Activated B cell treated with CpG ODN at 0.5 μM for 24 hours (primary cell): ENCODE measurements at regions not wholly inside any gene's neighbourhood (a gene's known extent, or its start where the extent isn't known, plus 50 kb on each side); places are given as distances from the start of the nearest gene placed in this dataset.

ENCODE experiments used
- ATAC-seq: fragments of 200-7000 bp; cut with Tn5 transposase; one replicate; pipeline ENCODE4 v1.10.0; 2021; ENCODE audit warnings: low read depth, mild to moderate bottlenecking, moderate library complexity
- CTCF ChIA-PET: fragments of 350-600 bp; sonication (Branson Sonifier 250); formaldehyde crosslinking; loops from one replicate; lab custom pipeline; 2021; ENCODE audit warnings: antibody characterized with exemption; lab: Charles Lee
- POLR2A ChIA-PET: fragments of 350-600 bp; sonication (Branson Sonifier 250); formaldehyde crosslinking; loops from one replicate; lab custom pipeline; 2021; ENCODE audit warnings: antibody characterized with exemption; lab: Charles Lee
- DNase-seq: peaks from one replicate; pipeline ENCODE4 v3.0.0; 2022
- H3K27ac Mint-ChIP-seq: one replicate; pipeline ENCODE4 v1.8.0; 2020; ENCODE audit warnings: mixed read lengths
- H3K27me3 Mint-ChIP-seq: one replicate; pipeline ENCODE4 v1.8.0; 2021; ENCODE audit warnings: mixed read lengths
- H3K36me3 Mint-ChIP-seq: one replicate; pipeline ENCODE4 v1.8.0; 2021; ENCODE audit warnings: low read depth, mixed read lengths
- H3K4me1 Mint-ChIP-seq: one replicate; pipeline ENCODE4 v1.8.0; 2021; ENCODE audit warnings: mixed read lengths
- H3K4me3 Mint-ChIP-seq: one replicate; pipeline ENCODE4 v1.8.0; 2020; ENCODE audit warnings: mild to moderate bottlenecking, mixed read lengths
- H3K9me3 Mint-ChIP-seq: one replicate; pipeline ENCODE4 v1.8.0; 2020; ENCODE audit warnings: mixed read lengths
- intact Hi-C: fragments of 100-400 bp; cut with micrococcal nuclease; formaldehyde crosslinking; loops from one replicate; pipeline ENCODE4 v1.15.1; 2024
- TF ChIP-seq, protein P1 (sequence below): fragments of 200-600 bp; IDR thresholded peaks from one replicate; pipeline ENCODE4 v1.8.0; 2022; ENCODE audit warnings: antibody characterized with exemption, mild to moderate bottlenecking

DNA sequence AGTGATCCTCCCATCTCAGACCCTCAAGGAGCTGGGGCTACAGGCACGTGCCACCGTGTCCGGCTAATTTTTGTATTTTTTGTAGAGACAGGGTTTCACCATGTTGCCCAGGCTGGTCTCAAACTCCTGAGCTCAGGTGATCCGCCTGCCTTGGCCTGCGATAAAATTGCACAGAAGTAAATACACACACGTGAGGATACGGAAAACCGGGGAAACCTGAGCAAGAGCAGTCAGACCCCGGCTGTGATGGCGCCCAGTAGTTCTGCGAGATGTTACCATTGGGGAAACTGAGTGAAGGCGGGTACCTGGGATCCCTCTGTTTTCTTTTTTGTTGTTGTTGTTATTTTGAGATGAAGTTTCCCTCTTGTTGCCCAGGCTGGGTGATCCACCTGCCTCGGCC, 114.9 kb downstream of the C9orf50 start:
- Mint-ChIP-seq H3K4me3 (no peak overlapping the region), H3K4me1 (peaks cover 3% of the 10 kb centered on the region), H3K27ac (no peak overlapping the region), H3K36me3 (no peaks in the 10 kb centered on the region), H3K9me3 (no peaks in the 10 kb centered on the region), H3K27me3 (peaks cover 2% of the 10 kb centered on the region)
- ATAC-seq (no peak), DNase-seq (no peak)
- POLR2A ChIA-PET, result no interaction called here
- TF ChIP-seq, protein P1, sequence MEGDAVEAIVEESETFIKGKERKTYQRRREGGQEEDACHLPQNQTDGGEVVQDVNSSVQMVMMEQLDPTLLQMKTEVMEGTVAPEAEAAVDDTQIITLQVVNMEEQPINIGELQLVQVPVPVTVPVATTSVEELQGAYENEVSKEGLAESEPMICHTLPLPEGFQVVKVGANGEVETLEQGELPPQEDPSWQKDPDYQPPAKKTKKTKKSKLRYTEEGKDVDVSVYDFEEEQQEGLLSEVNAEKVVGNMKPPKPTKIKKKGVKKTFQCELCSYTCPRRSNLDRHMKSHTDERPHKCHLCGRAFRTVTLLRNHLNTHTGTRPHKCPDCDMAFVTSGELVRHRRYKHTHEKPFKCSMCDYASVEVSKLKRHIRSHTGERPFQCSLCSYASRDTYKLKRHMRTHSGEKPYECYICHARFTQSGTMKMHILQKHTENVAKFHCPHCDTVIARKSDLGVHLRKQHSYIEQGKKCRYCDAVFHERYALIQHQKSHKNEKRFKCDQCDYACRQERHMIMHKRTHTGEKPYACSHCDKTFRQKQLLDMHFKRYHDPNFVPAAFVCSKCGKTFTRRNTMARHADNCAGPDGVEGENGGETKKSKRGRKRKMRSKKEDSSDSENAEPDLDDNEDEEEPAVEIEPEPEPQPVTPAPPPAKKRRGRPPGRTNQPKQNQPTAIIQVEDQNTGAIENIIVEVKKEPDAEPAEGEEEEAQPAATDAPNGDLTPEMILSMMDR, result no peak
- CTCF ChIA-PET, result no interaction called here
- intact Hi-C loops, result no loop called here

DNA sequence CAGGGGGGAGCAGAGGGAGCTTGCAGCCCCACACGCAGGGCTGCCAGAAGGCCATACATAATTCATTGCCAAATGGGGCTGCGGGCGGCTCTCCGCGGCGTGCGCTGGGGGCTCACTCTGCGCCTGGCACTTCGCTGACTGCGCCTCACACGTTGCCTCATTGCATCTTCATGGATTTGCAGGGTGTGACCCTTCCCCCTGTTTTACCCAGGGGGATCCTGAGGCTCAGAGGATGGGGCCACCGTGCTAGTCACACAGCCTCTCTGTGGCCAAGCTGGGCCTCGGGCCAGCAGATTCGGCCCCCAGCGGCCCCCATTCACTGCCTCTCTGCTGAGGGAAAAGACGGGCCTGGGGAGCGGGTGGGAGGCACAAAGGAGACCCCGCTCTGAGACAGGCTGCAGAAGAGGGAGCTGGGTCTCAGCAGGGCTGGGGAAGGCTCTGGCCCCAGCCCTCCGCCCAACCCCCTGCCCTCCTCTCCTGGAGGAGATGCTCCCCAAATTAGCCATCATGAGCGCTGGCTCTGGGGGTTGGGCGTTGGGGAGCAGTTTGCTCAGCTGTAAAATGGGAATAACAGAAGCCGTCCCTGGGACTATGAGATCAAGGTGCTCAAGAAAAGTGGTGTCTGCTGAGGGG, 115.5 kb downstream of the C9orf50 start:
- Mint-ChIP-seq H3K27ac (no peak overlapping the region), H3K9me3 (no peaks in the 10 kb centered on the region), H3K4me3 (no peak overlapping the region), H3K36me3 (no peaks in the 10 kb centered on the region), H3K27me3 (peaks cover 2% of the 10 kb centered on the region), H3K4me1 (peaks cover 3% of the 10 kb centered on the region)
- TF ChIP-seq, protein P1, result no peak
- no peak for DNase-seq
- no peak for ATAC-seq
- POLR2A ChIA-PET, result no interaction called here
- CTCF ChIA-PET, result no interaction called here
- intact Hi-C loops, result no loop called here

DNA sequence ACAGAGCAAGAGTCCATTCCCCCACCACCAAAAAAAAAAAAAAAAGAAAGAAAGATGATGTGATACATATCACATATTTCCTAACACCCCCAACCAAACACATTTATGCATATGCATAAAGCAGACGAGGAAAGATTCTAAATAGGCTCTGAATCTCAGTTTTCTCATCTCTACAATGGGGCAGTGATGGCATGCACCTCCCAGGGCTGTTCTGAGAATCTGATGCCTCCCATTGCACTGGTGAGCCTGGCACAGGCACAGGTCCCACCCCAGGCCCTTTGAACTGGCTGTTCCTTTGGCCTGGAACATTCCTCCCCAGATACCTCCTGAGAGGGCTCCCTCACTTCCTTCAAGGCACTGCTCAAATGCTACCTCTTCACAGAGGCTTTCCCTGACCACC, 116.5 kb downstream of the C9orf50 start:
- POLR2A ChIA-PET, result no interaction called here
- no peaks in the 10 kb centered on the region for H3K9me3 Mint-ChIP-seq
- TF ChIP-seq, protein P1, result no peak
- DNase-seq (no peak), ATAC-seq (no peak)
- no peak overlapping the region for H3K27ac Mint-ChIP-seq
- CTCF ChIA-PET, result no interaction called here
- no peaks in the 10 kb centered on the region for H3K36me3 Mint-ChIP-seq
- peaks cover 2% of the 10 kb centered on the region for H3K27me3 Mint-ChIP-seq
- intact Hi-C loops, result no loop called here
- peaks cover 3% of the 10 kb centered on the region for H3K4me1 Mint-ChIP-seq
- no peak overlapping the region for H3K4me3 Mint-ChIP-seq

DNA sequence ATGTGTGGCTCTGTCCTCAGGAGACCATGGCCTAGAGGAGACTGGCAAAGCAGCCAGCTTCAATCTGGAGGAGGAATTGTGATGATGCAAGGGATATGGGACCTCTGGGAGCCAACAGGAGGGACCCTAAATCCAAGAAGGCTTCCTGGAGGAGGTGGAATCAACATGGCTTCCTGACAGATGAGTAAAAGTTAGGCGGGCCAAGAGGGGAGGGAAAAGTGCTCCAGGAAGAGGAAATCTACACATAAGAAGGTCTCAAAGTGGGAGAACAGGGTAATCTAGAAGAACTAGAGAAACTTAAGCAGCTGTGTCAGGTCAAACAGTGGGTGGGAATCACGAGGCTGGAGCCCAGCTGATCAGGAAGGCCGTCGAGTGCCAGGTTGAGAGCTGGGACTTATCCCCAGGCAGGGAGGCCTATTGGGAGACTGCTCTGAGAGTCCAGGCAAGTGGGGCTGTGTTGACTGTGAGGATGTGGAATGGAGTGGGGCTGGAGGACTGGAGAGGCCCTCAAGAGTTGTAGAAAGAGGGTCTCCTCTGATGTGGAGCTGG, 119.1 kb downstream of the C9orf50 start:
- POLR2A ChIA-PET, result interaction anchor here (0.5 kb wide), 1 partner anchor 12 kb away, joined by 3 read pairs; no protein-coding TSS in a partner anchor
- Mint-ChIP-seq H3K36me3 (no peaks in the 10 kb centered on the region), H3K27me3 (peaks cover 6% of the 10 kb centered on the region), H3K4me3 (no peak overlapping the region), H3K4me1 (peaks cover 5% of the 10 kb centered on the region), H3K9me3 (no peaks in the 10 kb centered on the region), H3K27ac (no peak overlapping the region)
- intact Hi-C loops, result no loop called here
- ATAC-seq (no peak), DNase-seq (no peak)
- TF ChIP-seq, protein P1, result no peak
- CTCF ChIA-PET, result no interaction called here

DNA sequence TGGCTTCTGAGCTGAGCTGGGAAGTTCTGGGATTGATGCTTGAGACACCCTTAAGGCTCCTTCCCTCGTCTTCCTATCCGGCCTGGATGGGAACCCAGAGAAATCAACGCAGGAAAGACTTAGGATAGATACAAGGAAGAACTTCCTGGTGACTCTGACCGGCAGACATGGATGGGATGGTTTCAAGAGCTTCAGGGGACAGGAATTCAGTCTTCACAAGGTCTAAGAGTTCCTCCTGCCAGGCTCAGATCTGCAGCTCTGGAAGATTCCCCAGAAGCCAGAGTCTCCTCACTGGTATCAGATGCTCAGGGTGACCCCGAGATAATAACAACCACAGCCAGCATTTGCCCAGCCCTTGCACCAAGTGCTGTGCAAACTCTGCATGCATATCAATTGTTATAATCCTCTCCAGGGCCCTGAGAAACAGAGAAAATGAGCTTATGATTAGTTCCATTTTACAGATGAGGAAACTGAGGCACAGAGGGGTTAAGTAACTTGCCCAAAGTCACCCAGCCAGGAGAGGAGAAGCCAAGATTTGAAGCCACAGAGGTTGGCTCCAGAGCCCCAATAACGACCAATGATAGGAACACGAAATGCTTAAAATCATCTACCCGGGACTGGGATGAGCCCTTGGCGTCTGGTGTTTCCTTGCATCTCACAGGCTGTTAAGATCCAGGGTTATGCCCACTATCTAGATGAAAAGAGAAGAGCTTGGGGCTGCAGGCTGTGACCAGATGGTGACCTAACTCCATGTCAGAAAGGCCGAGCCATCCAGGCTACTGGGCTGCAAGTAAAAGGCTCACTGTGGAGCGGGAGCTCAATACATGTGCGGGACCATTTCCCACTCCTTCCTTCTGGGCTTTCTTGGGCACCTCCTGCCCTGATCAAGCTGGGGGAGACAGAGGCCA, 119.8 kb downstream of the C9orf50 start:
- ChIA-PET POLR2A (interaction anchor here (0.5 kb wide), 1 partner anchor 12 kb away, joined by 3 read pairs; no protein-coding TSS in a partner anchor), CTCF (interaction anchor here (0.6 kb wide), 1 partner anchor 327 kb away, joined by 3 read pairs; no protein-coding TSS in a partner anchor)
- DNase-seq (no peak), ATAC-seq (no peak)
- Mint-ChIP-seq H3K4me3 (no peak overlapping the region), H3K27me3 (peaks cover 8% of the 10 kb centered on the region), H3K9me3 (no peaks in the 10 kb centered on the region), H3K4me1 (peaks cover 10% of the 10 kb centered on the region), H3K27ac (no peak overlapping the region), H3K36me3 (no peaks in the 10 kb centered on the region)
- TF ChIP-seq, protein P1, result no peak
- intact Hi-C loops, result no loop called here
